GM12878 (cell line): ENCODE measurements at regions not wholly inside any gene's neighbourhood (a gene's known extent, or its start where the extent isn't known, plus 50 kb on each side); places are given as distances from the start of the nearest gene placed in this dataset.

ENCODE experiments used
- ATAC-seq: fragments of 200-7000 bp; cut with Tn5 transposase; 3 replicates; pipeline ENCODE4 v1.9.1; 2020; ENCODE audit warnings: mild to moderate bottlenecking, moderate library complexity
- BruUV-seq: library from RNA; stranded (reverse); fragments of 400-500 nt; replicated peaks from 2 replicates; lab custom pipeline; 2021; lab: Mats Ljungman, UMichigan
- CTCF ChIA-PET: fragments of 300-600 bp; sonication (Branson Sonifier 250); formaldehyde crosslinking; extraction: SDS; loops from one replicate; lab custom pipeline; 2021; ENCODE audit warnings: inconsistent platforms; lab: Yijun Ruan, JAX
- POLR2A ChIA-PET: fragments of 350-600 bp; formaldehyde crosslinking; extraction: SDS; loops from one replicate; lab custom pipeline; 2021; ENCODE audit warnings: inconsistent platforms; lab: Charles Lee
- RAD21 ChIA-PET: fragments of 300-600 bp; sonication (Branson Sonifier 250); formaldehyde crosslinking; loops from one replicate; lab custom pipeline; 2023; ENCODE audit warnings: antibody characterized with exemption; ENCODE audit not compliant: unreplicated experiment; lab: Charles Lee
- SMC1A ChIA-PET: fragments of 300-600 bp; sonication (Branson Sonifier 250); formaldehyde crosslinking; loops from one replicate; lab custom pipeline; 2023; ENCODE audit not compliant: unreplicated experiment, uncharacterized antibody; lab: Charles Lee
- DNase-seq: peaks from one replicate; pipeline ENCODE4 v3.0.0-alpha.2; 2011; ENCODE audit warnings: low read depth, low spot score
- FAIRE-seq: peaks from 3 replicates; lab custom pipeline; 2011; peaks lifted over from hg19 to GRCh38; lab: Jason Lieb, UNC
- H2AFZ ChIP-seq: 2 replicates; pipeline ENCODE4 v1.6.0; 2011; ENCODE audit warnings: low read depth, low read length, control low read depth; ENCODE audit not compliant: control insufficient read depth
- H3K27ac ChIP-seq: 2 replicates; pipeline ENCODE4 v1.5.1; 2011; ENCODE audit warnings: control low read depth; ENCODE audit not compliant: control insufficient read depth, insufficient read depth
- H3K27me3 ChIP-seq, 2 experiments: replicated peaks in 1 of 2; 2 replicates each; pipeline versions ENCODE4 v1.6.0 to v1.6.1; 2011; ENCODE audit warnings: low read length in 1 of 2; ENCODE audit not compliant: control insufficient read depth in 2 of 2, insufficient read depth in 2 of 2
- H3K36me3 ChIP-seq, 2 experiments: 2 replicates each; pipeline ENCODE4 v1.5.1; 2011; ENCODE audit warnings: low read length in 1 of 2; ENCODE audit not compliant: control insufficient read depth in 2 of 2, insufficient read depth in 2 of 2
- H3K4me1 ChIP-seq: 2 replicates; pipeline ENCODE4 v1.6.1; 2011; ENCODE audit warnings: mild to moderate bottlenecking, low read length, moderate library complexity, mixed read lengths; ENCODE audit not compliant: control insufficient read depth, insufficient read depth
- H3K4me2 ChIP-seq: 2 replicates; pipeline ENCODE4 v1.6.0; 2011; ENCODE audit warnings: control low read depth; ENCODE audit not compliant: control insufficient read depth, insufficient read depth
- H3K4me3 ChIP-seq: fragments of 200-600 bp; sonication (generic); 2 replicates; pipeline ENCODE4 v1.5.1; 2016
- H3K79me2 ChIP-seq: 2 replicates; pipeline ENCODE4 v1.6.0; 2011; ENCODE audit warnings: low read length; ENCODE audit not compliant: control insufficient read depth, insufficient read depth
- H3K9ac ChIP-seq: 2 replicates; pipeline ENCODE4 v1.8.0; 2011; ENCODE audit warnings: low read length, control low read depth, mixed read lengths; ENCODE audit not compliant: control insufficient read depth, insufficient read depth
- H3K9me3 ChIP-seq: replicated peaks from 3 replicates; pipeline ENCODE4 v1.5.1; 2011; ENCODE audit warnings: mild to moderate bottlenecking, low read length; ENCODE audit not compliant: control insufficient read depth, insufficient read depth
- H4K20me1 ChIP-seq: 2 replicates; pipeline ENCODE4 v1.6.0; 2011; ENCODE audit not compliant: control insufficient read depth, insufficient read depth
- EED ChIP-seq: sonication (generic); IDR thresholded peaks from 2 replicates; pipeline ENCODE4 v1.6.1; 2016; ENCODE audit warnings: antibody characterized with exemption, low read depth
- ELK1 ChIP-seq: IDR thresholded peaks from 2 replicates; pipeline ENCODE4 v1.6.1; 2012; ENCODE audit warnings: low read depth, low read length, improper control_type of control experiment
- HDAC2 ChIP-seq: fragments of 200-600 bp; sonication (generic); IDR thresholded peaks from 2 replicates; pipeline ENCODE4 v1.6.1; 2017
- HSF1 ChIP-seq: fragments of 150-350 bp; IDR thresholded peaks from 2 replicates; pipeline ENCODE4 v1.6.1; 2014; ENCODE audit warnings: mild to moderate bottlenecking, low read depth, low read length
- IKZF2 ChIP-seq, 2 experiments: fragments of 450-650 bp; IDR thresholded peaks; 2 replicates each; pipeline ENCODE4 v1.6.1; 2017; ENCODE audit warnings: mild to moderate bottlenecking in 2 of 2, moderate library complexity in 2 of 2
- JUNB ChIP-seq: IDR thresholded peaks from 2 replicates; pipeline ENCODE4 v1.6.1; 2016; ENCODE audit warnings: antibody characterized with exemption, mild to moderate bottlenecking
- MEF2A ChIP-seq: IDR thresholded peaks from 2 replicates; pipeline ENCODE4 v1.6.1; 2011; ENCODE audit warnings: low read depth, mild to moderate bottlenecking, low read length, moderate library complexity; ENCODE audit not compliant: insufficient read depth
- PML ChIP-seq: IDR thresholded peaks from 2 replicates; pipeline ENCODE4 v1.6.1; 2012; ENCODE audit warnings: low read length, inconsistent platforms
- POLR2AphosphoS2 ChIP-seq: IDR thresholded peaks from 2 replicates; pipeline ENCODE4 v1.6.1; 2011; ENCODE audit warnings: low read depth, mild to moderate bottlenecking, low read length, improper control_type of control experiment, moderate library complexity
- POLR2AphosphoS5 ChIP-seq: IDR thresholded peaks from 2 replicates; pipeline ENCODE4 v1.6.1; 2011; ENCODE audit warnings: mild to moderate bottlenecking, low read length, inconsistent platforms
- TCF3 ChIP-seq: IDR thresholded peaks from 2 replicates; pipeline ENCODE4 v1.6.1; 2012; ENCODE audit warnings: low read depth, mild to moderate bottlenecking, low read length, borderline replicate concordance; ENCODE audit not compliant: insufficient read depth
- ZBED1 ChIP-seq: IDR thresholded peaks from 2 replicates; pipeline ENCODE4 v1.6.1; 2016; ENCODE audit warnings: borderline replicate concordance
- WGBS: methylation state at CpG from one replicate; pipeline ENCODE4 v1.1.6; 2016; ENCODE audit warnings: low lambda C conversion rate; ENCODE audit not compliant: insufficient replicate concordance, insufficient coverage; ENCODE audit errors: missing lambda C conversion rate; 5-methylcytosine and 5-hydroxymethylcytosine counted together
- in situ Hi-C: fragments of 300-500 bp; cut with MboI; formaldehyde crosslinking; loops from 9 replicates; pipeline ENCODE4 v1.14.3; 2018; ENCODE audit warnings: mixed read lengths
- intact Hi-C: fragments of 100-400 bp; cut with micrococcal nuclease; formaldehyde crosslinking; loops from one replicate; pipeline ENCODE4 v1.14.2; 2022; ENCODE audit not compliant: unreplicated experiment
- TF ChIP-seq, protein P1 (sequence below): IDR thresholded peaks from 2 replicates; pipeline ENCODE4 v1.6.1; 2011; ENCODE audit warnings: mild to moderate bottlenecking, low read depth, low read length, moderate library complexity; ENCODE audit not compliant: insufficient replicate concordance
- TF ChIP-seq, protein P2 (sequence below): fragments of 150-350 bp; IDR thresholded peaks from 2 replicates; pipeline ENCODE4 v1.6.1; 2016; ENCODE audit warnings: low read depth, low read length

DNA sequence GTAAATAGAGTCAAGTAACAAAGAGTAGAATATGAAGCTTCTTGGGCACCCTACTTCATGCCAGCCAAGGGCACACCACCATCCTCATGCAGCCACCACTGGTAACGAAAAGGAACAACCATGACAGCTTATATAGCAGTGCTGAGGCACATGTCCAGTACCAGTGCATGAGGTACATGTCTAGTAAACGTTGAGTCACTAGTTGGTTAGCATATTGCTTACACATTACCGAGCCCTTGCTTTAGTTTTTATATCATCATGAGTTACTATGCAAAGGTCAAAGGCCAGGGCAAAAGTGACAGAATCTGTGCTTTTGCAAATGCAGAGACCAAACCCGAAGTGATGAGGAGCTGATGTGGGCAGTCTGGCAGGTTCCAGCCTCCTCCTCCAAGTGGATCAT is 147.1 kb upstream of the MAP1B start:
- no peak for TF ChIP-seq EED
- TF ChIP-seq, protein P1, sequence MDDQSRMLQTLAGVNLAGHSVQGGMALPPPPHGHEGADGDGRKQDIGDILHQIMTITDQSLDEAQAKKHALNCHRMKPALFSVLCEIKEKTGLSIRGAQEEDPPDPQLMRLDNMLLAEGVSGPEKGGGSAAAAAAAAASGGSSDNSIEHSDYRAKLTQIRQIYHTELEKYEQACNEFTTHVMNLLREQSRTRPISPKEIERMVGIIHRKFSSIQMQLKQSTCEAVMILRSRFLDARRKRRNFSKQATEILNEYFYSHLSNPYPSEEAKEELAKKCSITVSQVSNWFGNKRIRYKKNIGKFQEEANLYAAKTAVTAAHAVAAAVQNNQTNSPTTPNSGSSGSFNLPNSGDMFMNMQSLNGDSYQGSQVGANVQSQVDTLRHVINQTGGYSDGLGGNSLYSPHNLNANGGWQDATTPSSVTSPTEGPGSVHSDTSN, result no peak
- no peak for TF ChIP-seq HDAC2
- no peak for TF ChIP-seq HSF1
- TF ChIP-seq TCF3, result no peak
- no peak for TF ChIP-seq POLR2AphosphoS2
- TF ChIP-seq IKZF2 (IDR thresholded peaks at IDR 0.05), result no peak
- TF ChIP-seq, protein P2, sequence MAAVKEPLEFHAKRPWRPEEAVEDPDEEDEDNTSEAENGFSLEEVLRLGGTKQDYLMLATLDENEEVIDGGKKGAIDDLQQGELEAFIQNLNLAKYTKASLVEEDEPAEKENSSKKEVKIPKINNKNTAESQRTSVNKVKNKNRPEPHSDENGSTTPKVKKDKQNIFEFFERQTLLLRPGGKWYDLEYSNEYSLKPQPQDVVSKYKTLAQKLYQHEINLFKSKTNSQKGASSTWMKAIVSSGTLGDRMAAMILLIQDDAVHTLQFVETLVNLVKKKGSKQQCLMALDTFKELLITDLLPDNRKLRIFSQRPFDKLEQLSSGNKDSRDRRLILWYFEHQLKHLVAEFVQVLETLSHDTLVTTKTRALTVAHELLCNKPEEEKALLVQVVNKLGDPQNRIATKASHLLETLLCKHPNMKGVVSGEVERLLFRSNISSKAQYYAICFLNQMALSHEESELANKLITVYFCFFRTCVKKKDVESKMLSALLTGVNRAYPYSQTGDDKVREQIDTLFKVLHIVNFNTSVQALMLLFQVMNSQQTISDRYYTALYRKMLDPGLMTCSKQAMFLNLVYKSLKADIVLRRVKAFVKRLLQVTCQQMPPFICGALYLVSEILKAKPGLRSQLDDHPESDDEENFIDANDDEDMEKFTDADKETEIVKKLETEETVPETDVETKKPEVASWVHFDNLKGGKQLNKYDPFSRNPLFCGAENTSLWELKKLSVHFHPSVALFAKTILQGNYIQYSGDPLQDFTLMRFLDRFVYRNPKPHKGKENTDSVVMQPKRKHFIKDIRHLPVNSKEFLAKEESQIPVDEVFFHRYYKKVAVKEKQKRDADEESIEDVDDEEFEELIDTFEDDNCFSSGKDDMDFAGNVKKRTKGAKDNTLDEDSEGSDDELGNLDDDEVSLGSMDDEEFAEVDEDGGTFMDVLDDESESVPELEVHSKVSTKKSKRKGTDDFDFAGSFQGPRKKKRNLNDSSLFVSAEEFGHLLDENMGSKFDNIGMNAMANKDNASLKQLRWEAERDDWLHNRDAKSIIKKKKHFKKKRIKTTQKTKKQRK, result no peak
- no peak for TF ChIP-seq MEF2A
- no peak for TF ChIP-seq ZBED1
- TF ChIP-seq POLR2AphosphoS5, result no peak
- no peak for TF ChIP-seq ELK1
- no peak for TF ChIP-seq PML
- TF ChIP-seq JUNB, result no peak
- Histone ChIP-seq H3K9ac (no peak overlapping the region), H3K4me1 (no peaks in the 10 kb centered on the region), H3K27me3 (no peaks in the 10 kb centered on the region; a peak in 1 of 4 replicates), H4K20me1 (no peaks in the 10 kb centered on the region), H3K79me2 (no peaks in the 10 kb centered on the region), H3K9me3 (no peaks in the 10 kb centered on the region), H3K4me3 (no peak overlapping the region), H2AFZ (no peak overlapping the region), H3K4me2 (no peak overlapping the region), H3K27ac (no peak overlapping the region), H3K36me3 (no peaks in the 10 kb centered on the region)
- intact Hi-C loops (no loop called here), in situ Hi-C loops (no loop called here)
- no TSS peak for BruUV-seq
- DNase-seq (no peak), FAIRE-seq (no peak), ATAC-seq (no peak)
- ChIA-PET CTCF (no interaction called here), POLR2A (no interaction called here), SMC1A (no interaction called here), RAD21 (no interaction called here)
- WGBS, result 22% methylated on average over 4 of the region's 4 CpGs
